Neural progenitor cell (in vitro differentiated cells): ENCODE measurements at regions not wholly inside any gene's neighbourhood (a gene's known extent, or its start where the extent isn't known, plus 50 kb on each side); places are given as distances from the start of the nearest gene placed in this dataset.
A peak's percentile ranks its signal among the peaks of the same experiment; 100 is the strongest.

Source experiments
- DNase-seq: peaks from one replicate; pipeline ENCODE4 v3.0.0-alpha.2; 2016; ENCODE audit warnings: low spot score
- H2AFZ ChIP-seq: fragments of 200-600 bp; sonication (generic); replicated peaks from 2 replicates; pipeline ENCODE4 v1.6.1; 2016; ENCODE audit warnings: antibody characterized with exemption
- H3F3A ChIP-seq: fragments of 200-600 bp; sonication (generic); 2 replicates; pipeline ENCODE4 v1.6.1; 2016; ENCODE audit warnings: antibody characterized with exemption, low read depth
- H3K27ac ChIP-seq: fragments of 200-600 bp; sonication (generic); 2 replicates; pipeline ENCODE4 v1.5.1; 2016; ENCODE audit warnings: mild to moderate bottlenecking
- H3K27me3 ChIP-seq: fragments of 200-600 bp; sonication (generic); 2 replicates; pipeline ENCODE4 v1.6.1; 2016; ENCODE audit warnings: mild to moderate bottlenecking, moderate library complexity
- H3K36me3 ChIP-seq: fragments of 200-600 bp; sonication (generic); 2 replicates; pipeline ENCODE4 v1.5.1; 2016
- H3K4me1 ChIP-seq: fragments of 200-600 bp; sonication (generic); 2 replicates; pipeline ENCODE4 v1.6.1; 2016; ENCODE audit warnings: mixed run types
- H3K4me2 ChIP-seq: fragments of 200-600 bp; sonication (generic); 2 replicates; pipeline ENCODE4 v1.6.1; 2016
- H3K4me3 ChIP-seq: fragments of 200-600 bp; sonication (generic); 2 replicates; pipeline ENCODE4 v1.5.1; 2016
- H3K79me2 ChIP-seq: fragments of 200-600 bp; sonication (generic); 2 replicates; pipeline ENCODE4 v1.6.1; 2016; ENCODE audit warnings: low read depth
- H3K9ac ChIP-seq: fragments of 200-600 bp; sonication (generic); 2 replicates; pipeline ENCODE4 v1.6.1; 2016
- H3K9me3 ChIP-seq: fragments of 200-600 bp; sonication (generic); 2 replicates; pipeline ENCODE4 v1.5.1; 2016; ENCODE audit warnings: low read depth
- H4K20me1 ChIP-seq: fragments of 200-600 bp; sonication (generic); 2 replicates; pipeline ENCODE4 v1.6.1; 2016; ENCODE audit warnings: low read depth
- H3K27ac Mint-ChIP-seq: 3 replicates; pipeline ENCODE4 v1.8.0; 2021; ENCODE audit warnings: mixed read lengths
- H3K27me3 Mint-ChIP-seq: 2 replicates; pipeline ENCODE4 v1.8.0; 2022; ENCODE audit warnings: low read depth, mild to moderate bottlenecking, inconsistent platforms, moderate library complexity, mixed read lengths; ENCODE audit not compliant: insufficient read depth
- H3K36me3 Mint-ChIP-seq: 3 replicates; pipeline ENCODE4 v1.8.0; 2021; ENCODE audit warnings: mixed read lengths
- H3K4me1 Mint-ChIP-seq: 3 replicates; pipeline ENCODE4 v1.8.0; 2021; ENCODE audit warnings: mixed read lengths
- H3K4me3 Mint-ChIP-seq: 3 replicates; pipeline ENCODE4 v1.8.0; 2021; ENCODE audit warnings: mild to moderate bottlenecking, moderate library complexity, mixed read lengths
- H3K9me3 Mint-ChIP-seq: 3 replicates; pipeline ENCODE4 v1.8.0; 2020; ENCODE audit warnings: mixed read lengths
- EZH2 ChIP-seq: fragments of 200-600 bp; sonication (generic); IDR thresholded peaks from 2 replicates; pipeline ENCODE4 v1.6.1; 2017; ENCODE audit warnings: antibody characterized with exemption, mild to moderate bottlenecking, moderate library complexity
- EZH2phosphoT487 ChIP-seq: fragments of 200-600 bp; sonication (generic); IDR thresholded peaks from 2 replicates; pipeline ENCODE4 v1.6.1; 2017; ENCODE audit warnings: antibody characterized with exemption
- TF ChIP-seq, protein P1 (sequence below): fragments of 200-600 bp; sonication (generic); IDR thresholded peaks from 2 replicates; pipeline ENCODE4 v1.5.1; 2017; ENCODE audit warnings: antibody characterized with exemption, mild to moderate bottlenecking

GRCh38 chr1:36703526-36704208 is 221.0 kb upstream of the CSF3R start:
- H3K36me3 ChIP-seq: no peaks in the 10 kb centered on the region
- H3K9me3 Mint-ChIP-seq: no peaks in the 10 kb centered on the region
- H3K9me3 ChIP-seq: no peaks in the 10 kb centered on the region
- peaks cover 9% of the 10 kb centered on the region for H3K27me3 Mint-ChIP-seq
- H3K4me3 ChIP-seq: no peak overlapping the region
- TF ChIP-seq, protein P1, sequence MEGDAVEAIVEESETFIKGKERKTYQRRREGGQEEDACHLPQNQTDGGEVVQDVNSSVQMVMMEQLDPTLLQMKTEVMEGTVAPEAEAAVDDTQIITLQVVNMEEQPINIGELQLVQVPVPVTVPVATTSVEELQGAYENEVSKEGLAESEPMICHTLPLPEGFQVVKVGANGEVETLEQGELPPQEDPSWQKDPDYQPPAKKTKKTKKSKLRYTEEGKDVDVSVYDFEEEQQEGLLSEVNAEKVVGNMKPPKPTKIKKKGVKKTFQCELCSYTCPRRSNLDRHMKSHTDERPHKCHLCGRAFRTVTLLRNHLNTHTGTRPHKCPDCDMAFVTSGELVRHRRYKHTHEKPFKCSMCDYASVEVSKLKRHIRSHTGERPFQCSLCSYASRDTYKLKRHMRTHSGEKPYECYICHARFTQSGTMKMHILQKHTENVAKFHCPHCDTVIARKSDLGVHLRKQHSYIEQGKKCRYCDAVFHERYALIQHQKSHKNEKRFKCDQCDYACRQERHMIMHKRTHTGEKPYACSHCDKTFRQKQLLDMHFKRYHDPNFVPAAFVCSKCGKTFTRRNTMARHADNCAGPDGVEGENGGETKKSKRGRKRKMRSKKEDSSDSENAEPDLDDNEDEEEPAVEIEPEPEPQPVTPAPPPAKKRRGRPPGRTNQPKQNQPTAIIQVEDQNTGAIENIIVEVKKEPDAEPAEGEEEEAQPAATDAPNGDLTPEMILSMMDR: peak; percentile 94
- peak; percentile 22 for TF ChIP-seq EZH2
- no peak for TF ChIP-seq EZH2phosphoT487
- H4K20me1 ChIP-seq: no peaks in the 10 kb centered on the region
- H3K36me3 Mint-ChIP-seq: no peaks in the 10 kb centered on the region
- peaks cover 7% of the 10 kb centered on the region for H3K4me1 Mint-ChIP-seq
- peak; percentile 90 for DNase-seq
- peak overlapping the region; percentile 5 for H2AFZ ChIP-seq
- H3K4me2 ChIP-seq: peak overlapping the region; percentile 51
- H3K27me3 ChIP-seq: no peaks in the 10 kb centered on the region
- peaks cover 15% of the 10 kb centered on the region for H3F3A ChIP-seq
- no peak overlapping the region for H3K27ac Mint-ChIP-seq
- peaks cover 31% of the 10 kb centered on the region for H3K4me1 ChIP-seq
- H3K27ac ChIP-seq: no peak overlapping the region
- H3K79me2 ChIP-seq: no peaks in the 10 kb centered on the region
- H3K4me3 Mint-ChIP-seq: no peak overlapping the region
- no peak overlapping the region for H3K9ac ChIP-seq

- H3K36me3 ChIP-seq: no peaks in the 10 kb centered on the region
- H3K36me3 Mint-ChIP-seq: no peaks in the 10 kb centered on the region
- H3K4me3 ChIP-seq: no peak overlapping the region
- no peak overlapping the region for H3K27ac ChIP-seq
- peaks cover 7% of the 10 kb centered on the region for H3K4me1 Mint-ChIP-seq
- H3K9me3 Mint-ChIP-seq: no peaks in the 10 kb centered on the region
- DNase-seq: no peak
- no peaks in the 10 kb centered on the region for H3K27me3 ChIP-seq
- H2AFZ ChIP-seq: no peak overlapping the region
- H3K9ac ChIP-seq: no peak overlapping the region
- H3K4me3 Mint-ChIP-seq: no peak overlapping the region
- peaks cover 18% of the 10 kb centered on the region for H3F3A ChIP-seq
- TF ChIP-seq EZH2phosphoT487 (no peak), EZH2 (no peak)
- TF ChIP-seq, protein P1: no peak
- no peak overlapping the region for H3K27ac Mint-ChIP-seq
- H3K27me3 Mint-ChIP-seq: peaks cover 9% of the 10 kb centered on the region
- no peak overlapping the region for H3K4me2 ChIP-seq
- no peaks in the 10 kb centered on the region for H3K79me2 ChIP-seq
- H3K4me1 ChIP-seq: peaks cover 32% of the 10 kb centered on the region
- no peaks in the 10 kb centered on the region for H4K20me1 ChIP-seq
- H3K9me3 ChIP-seq: no peaks in the 10 kb centered on the region
Measured at GRCh38 chr1:36702963-36703362, 220.2 kb upstream of the CSF3R start.

DNA sequence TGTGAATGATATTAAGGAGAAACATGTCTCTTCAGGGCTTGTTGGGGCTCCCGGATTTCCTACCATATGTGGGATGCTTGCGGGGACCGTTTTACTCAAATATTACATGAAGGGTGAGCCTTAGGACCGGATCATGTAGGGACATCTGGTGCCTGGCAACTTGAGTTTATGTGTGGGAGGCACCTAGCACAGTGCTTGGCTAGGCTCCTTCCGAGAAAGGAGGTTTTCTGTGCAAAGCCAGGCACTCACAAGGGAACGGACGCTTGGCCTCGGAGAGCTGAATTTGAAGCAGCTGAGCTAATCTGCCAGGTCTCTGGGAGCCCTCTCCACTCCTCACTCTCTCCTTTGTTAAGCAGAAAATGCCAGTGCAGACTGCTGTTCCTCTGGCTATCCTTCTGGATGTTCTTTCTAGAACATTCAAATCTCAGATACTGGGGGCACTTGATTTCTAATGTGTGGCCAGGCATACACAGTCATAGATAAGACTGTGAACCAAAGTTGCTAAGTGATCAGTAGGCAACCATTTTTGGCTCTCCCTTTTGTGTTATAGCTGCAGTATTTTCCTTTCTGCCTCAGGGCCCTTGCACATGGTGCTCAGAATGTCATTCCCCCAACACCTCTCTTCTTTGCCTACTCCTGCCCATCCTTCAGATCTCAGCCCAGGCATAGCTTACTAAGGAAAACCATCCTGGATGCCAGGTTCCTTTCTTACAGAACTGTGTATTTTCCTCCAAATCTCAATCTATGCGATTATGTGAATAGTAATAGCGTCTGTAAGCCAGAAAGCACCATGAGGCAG is 216.6 kb upstream of the CSF3R start:
- Histone ChIP-seq H3K79me2 (no peaks in the 10 kb centered on the region), H3K36me3 (no peaks in the 10 kb centered on the region), H3K4me3 (no peak overlapping the region), H3K27ac (peak overlapping the region; percentile 46), H2AFZ (peak overlapping the region; percentile 85), H3K27me3 (no peaks in the 10 kb centered on the region), H3K4me1 (peaks cover 21% of the 10 kb centered on the region), H3K9ac (no peak overlapping the region), H3F3A (peaks cover 18% of the 10 kb centered on the region), H3K4me2 (peak overlapping the region; percentile 58), H3K9me3 (no peaks in the 10 kb centered on the region), H4K20me1 (no peaks in the 10 kb centered on the region)
- TF ChIP-seq, protein P1: no peak
- TF ChIP-seq EZH2phosphoT487: no peak
- no peak for TF ChIP-seq EZH2
- peaks cover 7% of the 10 kb centered on the region for H3K4me1 Mint-ChIP-seq
- peak; percentile 32 for DNase-seq
- no peaks in the 10 kb centered on the region for H3K9me3 Mint-ChIP-seq
- H3K27me3 Mint-ChIP-seq: peaks cover 6% of the 10 kb centered on the region
- no peaks in the 10 kb centered on the region for H3K36me3 Mint-ChIP-seq
- no peak overlapping the region for H3K27ac Mint-ChIP-seq
- no peak overlapping the region for H3K4me3 Mint-ChIP-seq
